ENCODE measurements at regions not wholly inside any gene's neighbourhood (a gene's known extent, or its start where the extent isn't known, plus 50 kb on each side); places are given as distances from the start of the nearest gene placed in this dataset.

DNA sequence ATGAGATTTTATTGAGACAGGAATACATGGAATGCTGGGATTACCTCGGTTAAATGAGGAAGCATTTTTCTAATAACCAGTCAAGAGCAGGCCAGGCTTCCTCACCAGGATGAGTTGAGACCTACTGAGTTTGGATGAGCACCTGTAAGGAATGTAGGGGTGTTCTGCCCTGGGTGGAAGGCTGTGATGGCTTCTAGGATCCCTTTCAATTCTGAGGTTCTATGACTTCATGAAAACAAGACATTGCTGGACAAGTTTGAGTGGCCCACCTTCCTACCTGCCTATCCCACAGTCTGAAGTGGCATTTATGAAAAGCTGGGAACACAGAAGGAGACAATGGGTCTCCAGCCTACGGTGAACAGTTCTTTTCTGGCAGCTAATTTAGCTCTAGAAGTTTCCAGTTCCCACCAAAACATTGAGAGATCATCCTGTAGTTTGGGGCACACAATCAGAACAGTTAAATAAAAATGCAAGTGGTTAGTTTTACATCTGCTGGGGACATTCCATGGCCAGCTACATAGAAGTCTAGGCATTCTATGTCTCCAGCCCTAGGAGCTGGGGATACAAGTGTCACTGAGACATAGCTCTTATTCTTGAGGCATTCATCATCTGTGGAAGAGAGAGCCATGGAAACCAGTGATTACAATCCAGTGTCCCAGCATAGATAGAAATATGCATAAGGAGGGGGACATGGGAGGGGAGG, 51.3 kb upstream of the TSPAN2 start:
- H3K27ac Mint-ChIP-seq = no peak overlapping the region
- peaks cover 43% of the 10 kb centered on the region for H3K27me3 Mint-ChIP-seq
- Histone ChIP-seq H4K20me1 (ENCODE audit: control insufficient read depth, insufficient read depth, low read length, poor library complexity, severe bottlenecking) (no peaks in the 10 kb centered on the region), H2AFZ (ENCODE audit: insufficient read depth, low read depth, low read length, poor library complexity, severe bottlenecking) (no peak overlapping the region), H3K4me1 (ENCODE audit: control insufficient read depth in 2 of 2, insufficient read depth in 2 of 2, low read length in 2 of 2) (peaks cover 0 to 4% of the 10 kb centered on the region in 2 donors), H3K4me3 (ENCODE audit: control extremely low read depth in 1 of 5, extremely low read depth in 1 of 5, insufficient read depth in 1 of 5, low read depth in 2 of 5, low read length in 4 of 5) (no peak overlapping the region), H3K27me3 (replicated peaks in 1 of 4; ENCODE audit: control extremely low read depth in 1 of 4, control insufficient read depth in 3 of 4, insufficient read depth in 4 of 4, low read length in 3 of 4) (peaks cover 0 to 16% (median 8%) of the 10 kb centered on the region in 4 experiments), H3K27ac (ENCODE audit: low read length in 2 of 2) (no peak overlapping the region), H3K9ac (ENCODE audit: low read length) (no peak overlapping the region), H3K79me2 (ENCODE audit: control insufficient read depth, insufficient read depth, low read length) (no peaks in the 10 kb centered on the region), H3K36me3 (replicated peaks in 1 of 2; ENCODE audit: control extremely low read depth in 1 of 2, control insufficient read depth in 1 of 2, extremely low read depth in 1 of 2, insufficient read depth in 2 of 2, low read length in 1 of 2) (no peaks in the 10 kb centered on the region), H3K4me2 (replicated peaks; ENCODE audit: low read depth, low read length, poor library complexity, severe bottlenecking) (no peak overlapping the region), H3K9me3 (ENCODE audit: control extremely low read depth in 1 of 3, control insufficient read depth in 2 of 3, insufficient read depth in 1 of 3, low read length in 2 of 3) (no peaks in the 10 kb centered on the region)
- no peak for DNase-seq
- no peak for ATAC-seq (ENCODE audit: low read depth)
- no peak overlapping the region for H3K4me3 Mint-ChIP-seq
- H3K4me1 Mint-ChIP-seq = peaks cover 4% of the 10 kb centered on the region
- CTCF ChIA-PET = interaction anchor here (1.2 to 2.9 kb wide), 3 partner anchors 12 to 880 kb away, joined by 3 to 9 read pairs (median 9); no protein-coding TSS in a partner anchor
- intact Hi-C loops (cut with micrococcal nuclease) = no loop called here
- TF ChIP-seq, protein P1, sequence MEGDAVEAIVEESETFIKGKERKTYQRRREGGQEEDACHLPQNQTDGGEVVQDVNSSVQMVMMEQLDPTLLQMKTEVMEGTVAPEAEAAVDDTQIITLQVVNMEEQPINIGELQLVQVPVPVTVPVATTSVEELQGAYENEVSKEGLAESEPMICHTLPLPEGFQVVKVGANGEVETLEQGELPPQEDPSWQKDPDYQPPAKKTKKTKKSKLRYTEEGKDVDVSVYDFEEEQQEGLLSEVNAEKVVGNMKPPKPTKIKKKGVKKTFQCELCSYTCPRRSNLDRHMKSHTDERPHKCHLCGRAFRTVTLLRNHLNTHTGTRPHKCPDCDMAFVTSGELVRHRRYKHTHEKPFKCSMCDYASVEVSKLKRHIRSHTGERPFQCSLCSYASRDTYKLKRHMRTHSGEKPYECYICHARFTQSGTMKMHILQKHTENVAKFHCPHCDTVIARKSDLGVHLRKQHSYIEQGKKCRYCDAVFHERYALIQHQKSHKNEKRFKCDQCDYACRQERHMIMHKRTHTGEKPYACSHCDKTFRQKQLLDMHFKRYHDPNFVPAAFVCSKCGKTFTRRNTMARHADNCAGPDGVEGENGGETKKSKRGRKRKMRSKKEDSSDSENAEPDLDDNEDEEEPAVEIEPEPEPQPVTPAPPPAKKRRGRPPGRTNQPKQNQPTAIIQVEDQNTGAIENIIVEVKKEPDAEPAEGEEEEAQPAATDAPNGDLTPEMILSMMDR (IDR thresholded peaks at IDR 0.05) = no peak
- no peak for TF ChIP-seq EZH2 (IDR thresholded peaks at IDR 0.05; ENCODE audit: borderline replicate concordance, insufficient read depth, low read depth, low read length, poor library complexity, severe bottlenecking)
- WGBS (ENCODE audit: insufficient coverage) = 88% methylated on average over 1 of the region's 2 CpGs
- POLR2A ChIA-PET = no interaction called here
- no peaks in the 10 kb centered on the region for H3K9me3 Mint-ChIP-seq (ENCODE audit: insufficient read depth)

DNA sequence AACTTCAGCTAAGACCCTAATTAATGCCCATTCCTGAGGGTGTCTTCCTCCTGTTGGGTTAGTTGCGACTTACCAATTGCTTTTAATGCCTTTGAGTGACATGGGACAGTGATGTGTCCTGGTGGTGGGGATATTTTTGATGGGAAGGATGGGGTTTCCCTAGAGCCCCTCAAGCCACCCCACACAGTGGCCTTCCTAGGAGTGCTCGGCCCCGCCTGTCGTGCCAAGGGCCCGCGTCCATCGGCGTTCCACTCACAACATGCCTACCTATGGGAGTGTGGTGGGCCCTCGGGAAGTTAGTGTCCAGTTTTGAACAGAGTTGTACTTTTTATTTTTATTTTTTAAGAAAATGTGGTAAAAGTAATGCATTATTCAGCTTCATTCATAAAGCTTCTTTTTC, 50.1 kb upstream of the TSPAN2 start:
- Mint-ChIP-seq H3K27ac (no peak overlapping the region), H3K27me3 (peaks cover 33% of the 10 kb centered on the region), H3K9me3 (ENCODE audit: insufficient read depth) (no peaks in the 10 kb centered on the region), H3K4me3 (peak overlapping the region; percentile 55), H3K4me1 (peaks cover 4% of the 10 kb centered on the region)
- WGBS (ENCODE audit: insufficient coverage) = 100% methylated on average over 1 of the region's 9 CpGs
- intact Hi-C loops (cut with micrococcal nuclease) = loop anchor here (10.0 kb wide), 1 partner anchor 565 kb away; no protein-coding TSS in a partner anchor
- DNase-seq = no peak
- POLR2A ChIA-PET = no interaction called here
- Histone ChIP-seq H2AFZ (ENCODE audit: insufficient read depth, low read depth, low read length, poor library complexity, severe bottlenecking) (peak overlapping the region; percentile 68), H3K36me3 (replicated peaks in 1 of 2; ENCODE audit: control extremely low read depth in 1 of 2, control insufficient read depth in 1 of 2, extremely low read depth in 1 of 2, insufficient read depth in 2 of 2, low read length in 1 of 2) (no peaks in the 10 kb centered on the region), H3K27ac (ENCODE audit: low read length in 2 of 2) (no peak overlapping the region), H3K27me3 (replicated peaks in 1 of 4; ENCODE audit: control extremely low read depth in 1 of 4, control insufficient read depth in 3 of 4, insufficient read depth in 4 of 4, low read length in 3 of 4) (peaks cover 0 to 14% (median 5%) of the 10 kb centered on the region in 4 experiments), H3K4me3 (ENCODE audit: control extremely low read depth in 1 of 5, extremely low read depth in 1 of 5, insufficient read depth in 1 of 5, low read depth in 2 of 5, low read length in 4 of 5) (no peak overlapping the region), H4K20me1 (ENCODE audit: control insufficient read depth, insufficient read depth, low read length, poor library complexity, severe bottlenecking) (no peaks in the 10 kb centered on the region), H3K9me3 (ENCODE audit: control extremely low read depth in 1 of 3, control insufficient read depth in 2 of 3, insufficient read depth in 1 of 3, low read length in 2 of 3) (no peaks in the 10 kb centered on the region), H3K79me2 (ENCODE audit: control insufficient read depth, insufficient read depth, low read length) (no peaks in the 10 kb centered on the region), H3K4me2 (replicated peaks; ENCODE audit: low read depth, low read length, poor library complexity, severe bottlenecking) (peak overlapping the region; percentile 59), H3K9ac (ENCODE audit: low read length) (peak overlapping the region; percentile 22), H3K4me1 (ENCODE audit: control insufficient read depth in 2 of 2, insufficient read depth in 2 of 2, low read length in 2 of 2) (peaks cover 0 to 4% of the 10 kb centered on the region in 2 donors)
- CTCF ChIA-PET = interaction anchor here (0.6 to 2.2 kb wide), 4 partner anchors 17 to 881 kb away, joined by 3 to 8 read pairs (median 6); no protein-coding TSS in a partner anchor
- no peak for ATAC-seq (ENCODE audit: low read depth)
- no peak for TF ChIP-seq EZH2 (IDR thresholded peaks at IDR 0.05; ENCODE audit: borderline replicate concordance, insufficient read depth, low read depth, low read length, poor library complexity, severe bottlenecking)
- TF ChIP-seq, protein P1 (IDR thresholded peaks at IDR 0.05) = no peak

Data from B cell (primary cell).